SIG-M5 treated with dmso at 0.1 percent for 504 hours (cell line): ENCODE measurements at regions not wholly inside any gene's neighbourhood (a gene's known extent, or its start where the extent isn't known, plus 50 kb on each side); places are given as distances from the start of the nearest gene placed in this dataset.
A peak's percentile ranks its signal among the peaks of the same experiment; 100 is the strongest.

ENCODE experiments used
- DNase-seq: peaks from one replicate; lab custom pipeline; 2025; ENCODE audit not compliant: unreplicated experiment; lab: John Stamatoyannopoulos, UW

DNA sequence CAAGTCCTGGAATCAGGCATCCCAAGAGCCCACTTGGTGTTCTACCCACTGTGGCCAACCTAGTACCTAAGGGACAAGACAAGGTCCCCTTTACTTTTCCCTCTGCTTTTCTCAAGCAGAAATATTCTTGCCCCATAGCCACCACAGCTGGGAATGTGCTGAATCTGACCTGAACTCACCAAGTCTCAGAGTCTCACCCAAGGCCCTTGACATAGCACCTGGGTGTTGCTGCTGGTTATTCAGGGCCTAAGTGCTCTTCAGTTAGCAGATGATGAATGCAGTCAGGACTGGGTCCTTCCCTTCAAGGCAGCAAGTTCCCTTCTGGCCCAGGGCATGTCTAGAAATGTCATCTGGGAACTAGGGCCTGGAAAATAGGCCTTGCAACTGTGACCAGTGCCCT lies 201.8 kb upstream of the SERP2 start:
- no peak for DNase-seq

GRCh38 chr13:44172281-44172810 lies 201.3 kb upstream of the SERP2 start:
- DNase-seq = no peak

- DNase-seq = peak; percentile 7
Observed at GRCh38 chr13:44174769-44175425, 198.7 kb upstream of the SERP2 start.

DNA sequence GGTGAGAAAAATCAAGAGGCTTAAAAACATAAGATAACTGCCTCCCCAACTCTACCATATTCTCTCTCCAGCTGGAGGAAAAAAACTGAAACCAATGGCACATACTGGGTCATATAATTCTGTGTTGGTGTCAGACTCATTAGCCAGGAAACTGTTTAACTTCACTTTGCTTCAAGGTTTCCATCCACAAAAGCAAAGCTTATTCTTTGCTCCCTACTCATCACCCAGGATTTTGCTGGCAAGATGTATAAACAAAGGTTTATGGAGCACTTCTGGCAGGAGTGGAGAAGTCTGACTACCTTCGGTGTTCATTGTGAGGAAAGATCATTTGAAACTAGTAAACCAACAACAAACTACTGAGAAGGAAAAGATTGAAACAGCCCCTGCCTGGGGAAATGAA lies 197.5 kb upstream of the SERP2 start:
- no peak for DNase-seq

- DNase-seq = no peak
Observed at GRCh38 chr13:44180876-44181536, 192.6 kb upstream of the SERP2 start.

DNA sequence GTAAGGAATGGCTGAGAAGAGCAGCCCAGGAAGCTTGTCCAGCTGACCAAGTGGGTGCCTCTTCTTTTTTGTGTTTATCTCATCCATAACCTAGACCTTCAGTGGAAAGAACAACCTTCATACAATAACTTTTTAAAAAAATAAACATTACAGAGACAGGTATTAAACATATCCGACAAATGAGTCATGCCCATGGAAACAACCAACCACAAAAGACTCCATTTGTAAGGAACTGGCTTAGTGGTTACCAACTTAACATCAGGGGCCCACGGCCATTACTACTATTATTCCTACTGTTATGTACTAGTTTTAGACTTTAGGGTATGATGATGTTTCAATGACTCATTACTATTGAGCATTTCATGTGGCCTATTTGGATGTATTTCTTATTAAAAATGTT lies 191.7 kb upstream of the SERP2 start:
- DNase-seq = peak; percentile 21

DNA sequence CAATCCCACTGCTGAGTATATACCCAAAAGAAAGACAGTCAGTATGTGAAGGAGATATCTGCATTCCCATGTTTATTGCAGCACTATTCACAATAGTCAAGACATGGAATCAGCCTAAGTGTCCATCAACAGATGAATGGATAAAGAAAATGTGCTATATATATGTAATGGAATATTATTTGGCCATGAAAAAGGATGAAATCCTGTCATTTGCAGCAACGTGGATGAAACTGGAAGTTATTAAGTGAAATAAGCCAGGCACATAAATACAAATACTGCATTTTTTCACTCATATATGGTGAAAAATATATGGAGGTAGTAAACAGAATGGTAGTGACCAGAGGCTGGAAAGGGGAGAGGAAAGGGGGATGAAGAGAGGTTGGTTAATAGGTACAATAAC lies 188.9 kb upstream of the SERP2 start:
- DNase-seq = no peak

GRCh38 chr13:44188257-44188656 lies 185.4 kb upstream of the SERP2 start:
- DNase-seq = no peak

DNA sequence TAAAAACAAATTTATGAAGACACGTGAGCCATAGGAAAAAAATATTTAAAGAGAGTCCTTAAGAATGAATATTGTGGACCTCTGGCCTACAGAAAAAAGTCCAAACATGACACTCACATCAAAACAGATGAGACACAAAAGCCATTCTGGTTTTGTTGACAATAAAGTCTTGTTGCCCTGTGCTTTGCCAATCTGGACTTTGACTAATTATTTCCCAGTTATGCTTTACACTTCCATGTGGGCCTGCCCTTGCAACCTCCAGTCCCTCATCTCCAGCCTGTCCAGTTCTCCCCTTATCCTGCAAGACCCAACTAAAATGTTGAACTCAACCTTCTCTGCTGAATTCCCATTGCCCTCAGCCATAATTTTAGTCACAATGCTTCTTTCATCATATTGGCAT lies 184.5 kb upstream of the SERP2 start:
- no peak for DNase-seq

GRCh38 chr13:44191103-44191502 lies 182.5 kb upstream of the SERP2 start:
- DNase-seq = no peak

DNA sequence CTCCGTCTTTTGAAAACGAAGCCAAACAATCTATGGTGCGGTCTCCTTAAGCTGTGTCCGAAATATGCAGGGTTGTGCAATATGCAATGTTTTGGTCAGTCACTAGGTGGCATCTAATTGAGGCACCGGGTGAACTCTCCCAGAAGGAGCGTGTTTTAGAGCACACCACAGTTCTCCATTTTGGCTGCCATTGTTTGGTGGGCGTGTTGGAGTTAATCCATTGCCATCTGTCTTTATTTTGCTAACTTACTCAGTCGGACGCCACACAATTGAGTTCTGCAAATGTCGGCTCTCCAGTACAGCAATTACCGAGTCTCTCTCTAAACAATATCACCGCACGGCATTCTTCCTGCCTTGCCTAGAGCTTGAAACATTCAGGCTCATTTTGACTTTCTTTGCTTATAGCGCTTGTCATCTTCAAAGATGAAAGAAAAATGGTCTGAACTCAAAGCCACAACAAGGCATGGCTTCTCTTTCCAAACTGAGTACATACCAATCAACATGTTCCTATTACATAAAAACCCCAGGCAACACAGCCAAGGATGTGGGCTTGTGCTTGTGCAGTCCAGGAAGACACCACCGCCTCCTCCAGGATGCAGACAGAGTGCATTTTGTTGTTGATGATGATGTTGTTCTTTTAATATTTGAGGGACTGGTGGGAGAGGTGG lies 182.0 kb upstream of the SERP2 start:
- peak; percentile 33 for DNase-seq

DNA sequence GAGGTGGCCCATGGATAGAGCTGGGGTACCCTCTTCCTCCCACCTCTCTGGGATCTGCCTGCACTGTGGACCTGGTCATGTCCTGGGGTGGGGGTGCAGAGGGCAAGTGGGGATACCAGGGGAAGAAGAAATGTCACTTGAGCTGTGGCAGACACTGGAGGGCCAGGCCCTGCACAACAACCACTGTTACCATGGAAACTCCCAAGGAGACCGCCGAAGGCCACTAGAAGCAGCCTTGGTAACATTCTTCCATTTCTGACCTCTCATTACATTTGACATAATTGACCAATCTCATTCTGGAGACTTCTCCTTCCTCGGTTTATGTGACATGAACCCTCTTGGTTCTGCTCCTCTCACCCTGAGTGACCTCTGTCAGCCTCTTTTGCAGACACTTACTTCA lies 179.9 kb upstream of the SERP2 start:
- no peak for DNase-seq

DNA sequence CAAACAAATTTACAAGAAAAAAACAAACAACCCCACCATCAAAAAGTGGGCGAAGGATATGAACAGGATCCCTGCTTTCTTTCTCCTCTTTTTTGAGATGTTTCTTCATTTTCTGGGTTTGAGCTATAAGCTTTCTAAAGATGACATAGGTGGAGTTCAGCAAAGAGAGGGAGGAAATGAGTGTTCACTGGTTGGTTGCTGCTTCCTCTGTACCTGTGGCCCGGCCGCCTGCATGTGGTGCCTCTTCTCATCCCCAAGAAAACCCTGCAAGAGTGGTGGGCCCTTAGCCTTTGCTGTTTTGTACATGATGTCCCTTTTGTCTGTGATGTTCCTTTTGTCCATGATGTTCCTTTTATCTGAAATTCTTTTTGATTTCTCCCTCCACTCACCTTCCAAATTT lies 178.4 kb upstream of the SERP2 start:
- DNase-seq = no peak

DNA sequence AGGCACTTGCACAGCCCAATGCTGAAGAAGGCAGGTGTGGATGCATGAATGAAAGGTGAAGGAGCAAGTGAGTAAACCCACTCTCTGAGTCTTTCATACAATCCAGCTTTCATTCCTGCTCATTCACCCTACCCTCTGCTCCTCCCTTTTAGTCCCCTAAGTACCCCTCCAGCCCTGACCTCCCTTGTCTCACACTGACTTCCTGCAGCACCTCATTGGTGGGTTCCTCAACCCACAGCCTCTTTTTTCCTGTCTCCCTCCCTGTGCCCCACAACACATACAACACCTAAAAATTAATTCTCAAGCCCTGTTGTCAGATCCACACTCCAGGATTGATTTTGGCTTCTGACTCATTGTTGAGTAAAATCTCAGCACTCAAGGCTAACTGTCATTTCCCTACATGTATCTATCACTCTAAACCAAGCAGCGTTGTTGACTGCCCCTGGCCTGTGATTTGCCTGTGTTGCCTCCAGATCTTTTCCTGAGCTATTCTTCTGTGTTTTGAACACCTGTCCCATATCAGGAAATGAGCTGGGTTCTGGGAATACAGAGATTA lies 177.3 kb upstream of the SERP2 start:
- no peak for DNase-seq

GRCh38 chr13:44197791-44198770 lies 175.5 kb upstream of the SERP2 start:
- DNase-seq = no peak

DNA sequence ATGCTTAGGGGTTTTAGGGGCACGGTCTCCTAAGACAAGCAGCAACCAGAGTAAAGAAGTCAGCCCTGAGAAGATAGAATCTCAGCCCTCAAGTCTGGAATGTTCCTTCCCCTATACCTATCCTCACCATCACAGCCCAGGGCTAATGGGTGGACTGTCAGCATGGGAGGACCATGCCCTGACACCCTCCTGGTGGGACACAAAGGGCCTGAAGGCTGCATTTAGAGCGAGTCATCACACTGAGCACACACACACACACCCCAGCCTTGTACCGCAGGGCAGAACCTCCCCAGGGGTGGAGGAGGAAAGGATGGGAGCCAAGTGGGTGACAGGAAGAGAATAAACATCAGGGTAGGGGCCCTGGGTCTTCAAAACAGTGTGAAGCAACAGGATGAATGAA lies 174.8 kb upstream of the SERP2 start:
- no peak for DNase-seq

GRCh38 chr13:44199627-44200207 lies 173.9 kb upstream of the SERP2 start:
- no peak for DNase-seq

GRCh38 chr13:44206434-44206833 lies 167.2 kb upstream of the SERP2 start:
- peak; percentile 23 for DNase-seq

- DNase-seq = no peak
Observed at GRCh38 chr13:44207476-44207875, 166.1 kb upstream of the SERP2 start.

GRCh38 chr13:44210525-44210924 lies 163.1 kb upstream of the SERP2 start:
- no peak for DNase-seq
